ENCODE measurements at regions not wholly inside any gene's neighbourhood (a gene's known extent, or its start where the extent isn't known, plus 50 kb on each side); places are given as distances from the start of the nearest gene placed in this dataset.
"Not testable (repeated sequence)": the region's sequence is repeated elsewhere in the genome, so short reads cannot be mapped to it uniquely, and the experiment has no call there.

- DNase-seq = no peak
These were observed 142.6 kb upstream of the CFAP20DC start for GRCh38 chr3:59192473-59192872.

- DNase-seq = no peak
These were observed 141.8 kb upstream of the CFAP20DC start for GRCh38 chr3:59191651-59192050.

GRCh38 chr3:59189939-59190338 lies 140.1 kb upstream of the CFAP20DC start:
- DNase-seq = no peak

- no peak for DNase-seq
These were observed 139.7 kb upstream of the CFAP20DC start for GRCh38 chr3:59189526-59189925.

- no peak for DNase-seq
These were observed 136.9 kb upstream of the CFAP20DC start for GRCh38 chr3:59186725-59187124.

GRCh38 chr3:59185591-59186369 lies 136.0 kb upstream of the CFAP20DC start:
- DNase-seq = peak; percentile 76

- no peak for DNase-seq
These were observed 130.2 kb upstream of the CFAP20DC start for GRCh38 chr3:59180006-59180405.

- DNase-seq = no peak
These were observed 128.9 kb upstream of the CFAP20DC start for GRCh38 chr3:59178698-59179097.

GRCh38 chr3:59171491-59171890 lies 121.7 kb upstream of the CFAP20DC start:
- no peak for DNase-seq

GRCh38 chr3:59170166-59170565 lies 120.3 kb upstream of the CFAP20DC start:
- not testable (repeated sequence) for DNase-seq

- no peak for DNase-seq
These were observed 117.9 kb upstream of the CFAP20DC start for GRCh38 chr3:59167756-59168155.

- no peak for DNase-seq
These were observed 114.1 kb upstream of the CFAP20DC start for GRCh38 chr3:59163953-59164352.

GRCh38 chr3:59161048-59161447 lies 111.2 kb upstream of the CFAP20DC start:
- no peak for DNase-seq

GRCh38 chr3:59160133-59160746 lies 110.4 kb upstream of the CFAP20DC start:
- DNase-seq = no peak

GRCh38 chr3:59153648-59154047 lies 103.8 kb upstream of the CFAP20DC start:
- DNase-seq = no peak

- no peak for DNase-seq
These were observed 103.1 kb upstream of the CFAP20DC start for GRCh38 chr3:59152943-59153342.

- DNase-seq = no peak
These were observed 100.2 kb upstream of the CFAP20DC start for GRCh38 chr3:59150039-59150438.

- no peak for DNase-seq
These were observed 99.3 kb upstream of the CFAP20DC start for GRCh38 chr3:59149166-59149565.

GRCh38 chr3:59143447-59143846 lies 93.6 kb upstream of the CFAP20DC start:
- no peak for DNase-seq

GRCh38 chr3:59142556-59142955 lies 92.7 kb upstream of the CFAP20DC start:
- no peak for DNase-seq

- DNase-seq = no peak
These were observed 89.1 kb upstream of the CFAP20DC start for GRCh38 chr3:59138966-59139365.

- DNase-seq = no peak
These were observed 87.6 kb upstream of the CFAP20DC start for GRCh38 chr3:59137415-59137814.

- no peak for DNase-seq
These were observed 86.3 kb upstream of the CFAP20DC start for GRCh38 chr3:59136081-59136480.

- DNase-seq = no peak
These were observed 85.3 kb upstream of the CFAP20DC start for GRCh38 chr3:59135096-59135495.
